Ovary (tissue), 7 donors: ENCODE measurements at regions not wholly inside any gene's neighbourhood (a gene's known extent, or its start where the extent isn't known, plus 50 kb on each side); places are given as distances from the start of the nearest gene placed in this dataset.
"Not testable (repeated sequence)": the region's sequence is repeated elsewhere in the genome, so short reads cannot be mapped to it uniquely, and the experiment has no call there.

Experiments used
- DNase-seq, 5 donors: peaks; one replicate each; pipeline ENCODE4 v3.0.0-alpha.2; 2019 to 2020
- H3K27ac ChIP-seq, 2 donors: fragments of 200-600 bp; one replicate each; pipeline versions ENCODE4 v1.5.1 to v1.8.0; 2019 to 2022
- H3K27me3 ChIP-seq: fragments of 200-600 bp; one replicate; pipeline ENCODE4 v1.8.0; 2022
- H3K36me3 ChIP-seq: fragments of 200-600 bp; sonication (generic); one replicate; pipeline ENCODE4 v1.5.1; 2019
- H3K4me1 ChIP-seq: one replicate; pipeline ENCODE4 v1.8.1; 2013; ENCODE audit warnings: mild to moderate bottlenecking, moderate library complexity; ENCODE audit not compliant: insufficient read depth
- H3K4me3 ChIP-seq: fragments of 200-600 bp; sonication (generic); one replicate; pipeline ENCODE4 v1.5.1; 2017
- H3K9me3 ChIP-seq, 2 donors: fragments of 200-600 bp in 1 of 2; sonication (generic) in 1 of 2; one replicate each; pipeline versions ENCODE4 v1.5.1 to v1.8.1; 2013 to 2019; ENCODE audit warnings: mild to moderate bottlenecking in 1 of 2, moderate library complexity in 1 of 2
- CTCF ChIP-seq, 3 donors: fragments of 450-650 bp in 2 of 3; fragments of 200-600 bp in 1 of 3; IDR thresholded peaks; one replicate each; pipeline versions ENCODE4 v1.5.1 to v1.8.0; 2016 to 2022; ENCODE audit warnings: antibody characterized with exemption in 3 of 3, mild to moderate bottlenecking in 1 of 3
- EP300 ChIP-seq: sonication (generic); formaldehyde crosslinking; IDR thresholded peaks from one replicate; pipeline ENCODE4 v1.6.1; 2017; ENCODE audit warnings: antibody characterized with exemption
- POLR2A ChIP-seq: fragments of 450-650 bp; IDR thresholded peaks from one replicate; pipeline ENCODE4 v1.6.1; 2017; ENCODE audit warnings: antibody characterized with exemption, mild to moderate bottlenecking, moderate library complexity
- WGBS, 3 donors: extraction: QIAGEN DNeasy Blood & Tissue Kit in 1 of 3; methylation state at CpG; one replicate each; pipeline versions ENCODE4 v1.1.5 to v1.1.7; 2013 to 2017; 5-methylcytosine and 5-hydroxymethylcytosine counted together
- intact Hi-C, 4 donors: fragments of 100-400 bp; cut with DNase I; formaldehyde crosslinking; loops; one replicate each; pipeline versions ENCODE4 v1.11.0 to v1.15.1; 2022 to 2023
- donor health status: DM: no; HTN: no; CAD: no; lungs with moderate emphysema.
- donor health status: DM: no; HTN: no; CAD: no.
- donor health status: Bipolar disorder and iron deficiency.
- donor health status: DM: no; HTN: no; CAD: no.
- donor health status: DM: yes; HTN: yes; CAD: no.

GRCh38 chr2:15757820-15758586, 166.3 kb downstream of the DDX1 start:
- H3K4me3 ChIP-seq: no peak overlapping the region
- H3K27me3 ChIP-seq: no peaks in the 10 kb centered on the region
- no peaks in the 10 kb centered on the region for H3K9me3 ChIP-seq
- no peaks in the 10 kb centered on the region for H3K4me1 ChIP-seq
- WGBS, 3 donors: 94 to 97% (median 96%) methylated on average over 8 of the region's 8 CpGs
- H3K36me3 ChIP-seq: no peaks in the 10 kb centered on the region
- no peak for DNase-seq
- no peak overlapping the region for H3K27ac ChIP-seq
- intact Hi-C loops: no loop called here
- TF ChIP-seq EP300 (no peak), POLR2A (no peak), CTCF (IDR thresholded peaks at IDR 0.05) (no peak)

GRCh38 chr2:15758848-15759247, 167.2 kb downstream of the DDX1 start:
- intact Hi-C loops: no loop called here
- TF ChIP-seq EP300: no peak
- TF ChIP-seq POLR2A: no peak
- TF ChIP-seq CTCF (IDR thresholded peaks at IDR 0.05): no peak
- Histone ChIP-seq H3K27ac (no peak overlapping the region), H3K9me3 (no peaks in the 10 kb centered on the region), H3K27me3 (no peaks in the 10 kb centered on the region), H3K36me3 (no peaks in the 10 kb centered on the region), H3K4me1 (no peaks in the 10 kb centered on the region), H3K4me3 (no peak overlapping the region)
- no peak for DNase-seq
- 83 to 97% (median 90%) methylated on average over 7 of the region's 7 CpGs for WGBS, 3 donors

- Histone ChIP-seq H3K9me3 (no peaks in the 10 kb centered on the region), H3K27ac (no peak overlapping the region), H3K4me3 (no peak overlapping the region), H3K27me3 (no peaks in the 10 kb centered on the region), H3K4me1 (no peaks in the 10 kb centered on the region), H3K36me3 (no peaks in the 10 kb centered on the region)
- 85 to 96% (median 90%) methylated on average over 1 of the region's 1 CpG for WGBS, 3 donors
- intact Hi-C loops: no loop called here
- no peak for DNase-seq
- TF ChIP-seq CTCF (IDR thresholded peaks at IDR 0.05) (no peak), EP300 (no peak), POLR2A (no peak)
Observed at GRCh38 chr2:15759385-15759784, 167.7 kb downstream of the DDX1 start.

- 49 to 98% (median 97%) methylated on average over 4 of the region's 4 CpGs for WGBS, 3 donors
- DNase-seq, H3K27me3 ChIP-seq: not testable (repeated sequence)
Observed at GRCh38 chr2:15759791-15760190, 168.1 kb downstream of the DDX1 start.

GRCh38 chr2:15760232-15760910, 168.7 kb downstream of the DDX1 start:
- no peak for DNase-seq
- no peak overlapping the region for H3K27ac ChIP-seq
- H3K4me3 ChIP-seq: no peak overlapping the region
- no peaks in the 10 kb centered on the region for H3K9me3 ChIP-seq
- no peaks in the 10 kb centered on the region for H3K27me3 ChIP-seq
- no peaks in the 10 kb centered on the region for H3K4me1 ChIP-seq
- 67 to 86% (median 68%) methylated on average over 7 of the region's 7 CpGs for WGBS, 3 donors
- H3K36me3 ChIP-seq: no peaks in the 10 kb centered on the region
- TF ChIP-seq CTCF (IDR thresholded peaks at IDR 0.05): no peak
- no peak for TF ChIP-seq EP300
- TF ChIP-seq POLR2A: no peak
- intact Hi-C loops: no loop called here

More at GRCh38 chr2:15759791-15760190, 168.1 kb downstream of the DDX1 start:
- H3K9me3 ChIP-seq, H3K36me3 ChIP-seq, H3K27ac ChIP-seq, H3K4me3 ChIP-seq, H3K4me1 ChIP-seq, intact Hi-C loops: not testable (repeated sequence)
